ENCODE measurements at regions not wholly inside any gene's neighbourhood (a gene's known extent, or its start where the extent isn't known, plus 50 kb on each side); places are given as distances from the start of the nearest gene placed in this dataset.

- peaks cover 13% of the 10 kb centered on the region for H3K27me3 ChIP-seq (ENCODE audit: control insufficient read depth, insufficient read depth, low read length)
- POLR2A ChIA-PET, result no interaction called here
- H3K36me3 ChIP-seq (ENCODE audit: control insufficient read depth, insufficient read depth, low read length), result no peaks in the 10 kb centered on the region
- TF ChIP-seq CTCF (IDR thresholded peaks at IDR 0.05; ENCODE audit: insufficient read depth, low read depth, low read length), result no peak
- DNase-seq (ENCODE audit: low read depth), result no peak
- H3K4me3 ChIP-seq (ENCODE audit: low read depth, low read length), result no peak overlapping the region
- CTCF ChIA-PET, result interaction anchor here (1.7 kb wide), 1 partner anchor 16 kb away, joined by 10 read pairs; no protein-coding TSS in a partner anchor
Measured at GRCh38 chr2:236692937-236693336, 123.3 kb downstream of the ACKR3 start.

DNA sequence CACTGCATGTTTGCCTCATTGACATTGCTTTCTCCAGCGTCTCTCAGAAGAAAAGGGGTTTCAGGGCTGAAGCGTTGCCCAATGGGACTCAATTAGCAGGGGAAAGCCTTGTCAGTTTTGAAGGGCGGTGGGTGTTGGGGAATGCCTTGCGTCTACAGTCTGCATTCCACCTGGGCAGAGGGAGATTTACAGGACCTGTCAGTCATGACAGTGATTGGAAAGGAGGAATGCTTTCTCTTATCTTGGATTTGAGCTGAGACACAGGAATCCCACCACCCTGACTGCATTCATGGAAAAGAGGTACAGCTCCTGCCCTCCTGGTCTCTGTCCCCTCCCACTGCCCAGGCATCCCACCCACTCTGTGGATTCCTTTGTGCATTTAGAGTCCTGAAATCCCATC is 123.9 kb downstream of the ACKR3 start:
- POLR2A ChIA-PET, result no interaction called here
- Histone ChIP-seq H3K27me3 (ENCODE audit: control insufficient read depth, insufficient read depth, low read length) (peaks cover 13% of the 10 kb centered on the region), H3K36me3 (ENCODE audit: control insufficient read depth, insufficient read depth, low read length) (no peaks in the 10 kb centered on the region), H3K4me3 (ENCODE audit: low read depth, low read length) (no peak overlapping the region)
- DNase-seq (ENCODE audit: low read depth), result no peak
- CTCF ChIA-PET, result interaction anchor here (1.0 to 1.7 kb wide), 2 partner anchors 9 to 15 kb away, joined by 3 to 10 read pairs; no protein-coding TSS in a partner anchor
- TF ChIP-seq CTCF (IDR thresholded peaks at IDR 0.05; ENCODE audit: insufficient read depth, low read depth, low read length), result no peak

- CTCF ChIA-PET, result interaction anchor here (0.6 to 1.7 kb wide), 3 partner anchors 9 to 30 kb away, joined by 3 to 10 read pairs (median 3); no protein-coding TSS in a partner anchor
- Histone ChIP-seq H3K36me3 (ENCODE audit: control insufficient read depth, insufficient read depth, low read length) (no peaks in the 10 kb centered on the region), H3K4me3 (ENCODE audit: low read depth, low read length) (no peak overlapping the region), H3K27me3 (ENCODE audit: control insufficient read depth, insufficient read depth, low read length) (peaks cover 13% of the 10 kb centered on the region)
- TF ChIP-seq CTCF (IDR thresholded peaks at IDR 0.05; ENCODE audit: insufficient read depth, low read depth, low read length), result no peak
- no peak for DNase-seq (ENCODE audit: low read depth)
- POLR2A ChIA-PET, result no interaction called here
Measured at GRCh38 chr2:236694146-236694888, 124.7 kb downstream of the ACKR3 start.

DNA sequence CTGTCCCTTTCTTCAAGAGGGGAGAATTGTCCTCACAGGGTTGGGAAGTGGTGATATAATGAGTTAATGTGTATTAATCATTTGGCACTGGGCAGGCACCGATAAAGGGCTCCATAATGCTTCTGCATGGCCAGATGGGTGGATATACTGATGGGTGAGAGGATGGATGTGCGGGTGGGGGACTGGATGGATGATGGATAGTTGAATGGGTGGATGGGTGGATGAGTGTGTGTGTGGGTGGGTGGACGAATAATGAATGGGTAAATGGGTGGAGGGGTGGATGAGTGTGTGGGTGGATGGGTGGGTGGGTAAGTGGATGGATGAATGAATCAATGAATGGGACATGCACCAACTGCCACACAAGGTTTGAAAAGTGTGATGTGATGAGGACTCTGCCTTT is 127.2 kb downstream of the ACKR3 start:
- CTCF ChIA-PET, result interaction anchor here (0.5 to 1.0 kb wide), 2 partner anchors 126 to 363 kb away, joined by 3 read pairs; no protein-coding TSS in a partner anchor
- peaks cover 13% of the 10 kb centered on the region for H3K27me3 ChIP-seq (ENCODE audit: control insufficient read depth, insufficient read depth, low read length)
- POLR2A ChIA-PET, result no interaction called here
- H3K36me3 ChIP-seq (ENCODE audit: control insufficient read depth, insufficient read depth, low read length), result no peaks in the 10 kb centered on the region
- TF ChIP-seq CTCF (IDR thresholded peaks at IDR 0.05; ENCODE audit: insufficient read depth, low read depth, low read length), result no peak
- H3K4me3 ChIP-seq (ENCODE audit: low read depth, low read length), result no peak overlapping the region
- no peak for DNase-seq (ENCODE audit: low read depth)

DNA sequence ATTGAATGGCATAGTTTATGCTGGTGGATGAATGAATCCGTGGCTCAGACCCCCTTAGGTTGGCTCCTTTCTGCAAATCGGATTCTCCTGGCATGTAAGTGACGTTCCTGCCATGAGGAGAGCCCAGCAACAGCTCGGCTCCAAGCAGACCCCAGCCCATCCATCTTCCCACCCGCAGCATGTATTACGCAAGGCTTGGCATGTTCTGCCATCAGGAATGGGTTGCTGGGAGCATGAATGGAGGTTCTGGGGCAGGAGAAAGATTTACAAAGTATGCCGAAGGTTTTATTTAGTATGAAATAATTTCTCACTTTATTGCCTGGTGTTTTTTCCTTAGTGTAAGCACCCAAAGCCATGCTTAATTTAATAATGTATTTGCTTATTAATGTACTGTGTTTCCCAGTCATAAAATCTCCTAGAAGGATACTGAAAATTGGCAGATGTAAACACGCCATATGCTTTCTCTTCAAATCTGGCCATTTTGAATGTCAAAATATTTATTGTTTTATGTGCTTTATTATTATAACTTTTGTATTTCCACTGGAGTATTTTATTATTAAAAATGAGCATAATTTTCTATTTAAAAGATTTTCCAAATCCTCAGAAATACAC is 128.5 kb downstream of the ACKR3 start:
- DNase-seq (ENCODE audit: low read depth), result no peak
- Histone ChIP-seq H3K27me3 (ENCODE audit: control insufficient read depth, insufficient read depth, low read length) (peaks cover 13% of the 10 kb centered on the region), H3K36me3 (ENCODE audit: control insufficient read depth, insufficient read depth, low read length) (no peaks in the 10 kb centered on the region), H3K4me3 (ENCODE audit: low read depth, low read length) (no peak overlapping the region)
- ChIA-PET CTCF (interaction anchor here (1.0 kb wide), 1 partner anchor 127 kb away, joined by 3 read pairs; no protein-coding TSS in a partner anchor), POLR2A (no interaction called here)
- TF ChIP-seq CTCF (IDR thresholded peaks at IDR 0.05; ENCODE audit: insufficient read depth, low read depth, low read length), result no peak
